ENCODE measurements at regions not wholly inside any gene's neighbourhood (a gene's known extent, or its start where the extent isn't known, plus 50 kb on each side); places are given as distances from the start of the nearest gene placed in this dataset.

DNA sequence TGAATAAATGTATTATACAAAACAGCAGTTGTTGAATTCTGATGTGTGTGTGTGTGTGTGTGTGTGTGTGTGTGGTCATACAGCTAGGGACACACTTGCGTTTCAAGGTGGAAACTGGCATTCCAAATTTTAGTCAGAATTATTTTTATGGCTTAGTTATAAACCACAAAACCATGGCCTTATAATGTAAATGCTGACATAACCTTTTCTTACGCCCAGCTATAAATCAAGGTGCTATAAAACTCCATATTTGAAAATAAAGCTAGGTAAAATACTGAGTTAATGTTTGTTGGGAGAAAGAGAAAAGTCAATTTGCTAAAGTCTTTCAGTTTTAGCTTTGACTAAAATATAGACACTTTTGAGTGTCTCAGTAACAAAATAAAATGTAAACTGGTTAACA, 345.1 kb upstream of the NR3C2 start:
- H3K4me3 ChIP-seq (replicated peaks in 1 of 3), result no peak overlapping the region
- intact Hi-C loops (cut with DNase I), result no loop called here
- peak overlapping the region; percentile 20 to 78 (median 53) for H3K27ac ChIP-seq
- 92% methylated on average over 2 of the region's 2 CpGs for WGBS, 2 donors
- no peaks in the 10 kb centered on the region for H3K36me3 ChIP-seq
- no peaks in the 10 kb centered on the region for H3K9me3 ChIP-seq
- H3K4me1 ChIP-seq, result peaks cover 14 to 19% of the 10 kb centered on the region in 2 donors
- DNase-seq, result no peak
- H3K27me3 ChIP-seq, result no peaks in the 10 kb centered on the region
- no peak for TF ChIP-seq POLR2A (IDR thresholded peaks at IDR 0.05)
- TF ChIP-seq, protein P1, sequence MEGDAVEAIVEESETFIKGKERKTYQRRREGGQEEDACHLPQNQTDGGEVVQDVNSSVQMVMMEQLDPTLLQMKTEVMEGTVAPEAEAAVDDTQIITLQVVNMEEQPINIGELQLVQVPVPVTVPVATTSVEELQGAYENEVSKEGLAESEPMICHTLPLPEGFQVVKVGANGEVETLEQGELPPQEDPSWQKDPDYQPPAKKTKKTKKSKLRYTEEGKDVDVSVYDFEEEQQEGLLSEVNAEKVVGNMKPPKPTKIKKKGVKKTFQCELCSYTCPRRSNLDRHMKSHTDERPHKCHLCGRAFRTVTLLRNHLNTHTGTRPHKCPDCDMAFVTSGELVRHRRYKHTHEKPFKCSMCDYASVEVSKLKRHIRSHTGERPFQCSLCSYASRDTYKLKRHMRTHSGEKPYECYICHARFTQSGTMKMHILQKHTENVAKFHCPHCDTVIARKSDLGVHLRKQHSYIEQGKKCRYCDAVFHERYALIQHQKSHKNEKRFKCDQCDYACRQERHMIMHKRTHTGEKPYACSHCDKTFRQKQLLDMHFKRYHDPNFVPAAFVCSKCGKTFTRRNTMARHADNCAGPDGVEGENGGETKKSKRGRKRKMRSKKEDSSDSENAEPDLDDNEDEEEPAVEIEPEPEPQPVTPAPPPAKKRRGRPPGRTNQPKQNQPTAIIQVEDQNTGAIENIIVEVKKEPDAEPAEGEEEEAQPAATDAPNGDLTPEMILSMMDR (IDR thresholded peaks at IDR 0.05), result no peak

DNA sequence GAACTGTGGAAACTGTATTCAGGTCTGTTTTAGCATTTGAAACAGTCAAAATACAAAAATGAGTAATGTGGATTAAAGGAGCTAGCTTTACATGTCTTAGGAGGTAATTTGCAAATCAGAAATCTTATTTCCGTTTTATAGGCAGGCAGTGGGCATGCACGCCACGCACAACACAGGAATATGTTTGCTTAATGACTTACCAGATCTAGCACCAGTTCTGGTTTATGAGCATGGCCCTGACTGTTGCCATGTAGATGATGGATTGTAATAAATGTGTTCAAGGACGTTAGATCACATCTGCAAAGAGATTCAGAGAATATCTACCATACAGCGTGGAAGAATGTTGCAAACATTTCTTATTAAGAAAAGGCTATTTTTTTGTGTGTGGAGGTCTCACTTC, 344.5 kb upstream of the NR3C2 start:
- no peak for DNase-seq
- no peak overlapping the region for H3K4me3 ChIP-seq (replicated peaks in 1 of 3)
- no peaks in the 10 kb centered on the region for H3K9me3 ChIP-seq
- intact Hi-C loops (cut with DNase I), result no loop called here
- no peak for TF ChIP-seq POLR2A (IDR thresholded peaks at IDR 0.05)
- TF ChIP-seq, protein P1 (IDR thresholded peaks at IDR 0.05), result no peak
- H3K27me3 ChIP-seq, result no peaks in the 10 kb centered on the region
- peaks cover 14 to 25% of the 10 kb centered on the region in 2 donors for H3K4me1 ChIP-seq
- 92 to 96% methylated on average over 5 of the region's 5 CpGs for WGBS, 2 donors
- no peak overlapping the region for H3K27ac ChIP-seq
- no peaks in the 10 kb centered on the region for H3K36me3 ChIP-seq

DNA sequence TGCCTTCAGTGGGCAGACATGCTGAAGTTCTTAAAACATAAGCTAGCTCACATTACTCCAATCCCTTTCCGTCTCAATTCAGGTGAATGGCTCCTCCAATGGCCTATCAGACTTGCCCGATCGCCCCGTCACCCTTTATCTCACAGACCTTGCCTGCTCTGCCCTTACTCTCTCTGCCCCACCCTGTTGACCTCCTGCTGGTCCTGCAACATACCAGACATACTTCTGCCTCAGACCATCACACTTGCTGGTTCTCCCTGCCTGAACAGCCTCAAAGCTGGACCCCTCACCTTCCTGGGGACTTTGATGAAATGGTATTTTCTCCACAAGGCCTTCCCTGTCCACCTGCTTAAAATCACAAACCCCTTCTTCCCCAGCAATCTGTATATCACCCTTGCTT, 340.1 kb upstream of the NR3C2 start:
- peak in 1 of 2 donors; percentile 29 for DNase-seq
- intact Hi-C loops (cut with DNase I), result no loop called here
- 91 to 93% methylated on average over 4 of the region's 4 CpGs for WGBS, 2 donors
- no peaks in the 10 kb centered on the region for H3K27me3 ChIP-seq
- no peak overlapping the region for H3K27ac ChIP-seq
- no peak overlapping the region for H3K4me3 ChIP-seq (replicated peaks in 1 of 3)
- H3K9me3 ChIP-seq, result no peaks in the 10 kb centered on the region
- peaks cover 10 to 15% of the 10 kb centered on the region in 2 donors for H3K4me1 ChIP-seq
- no peaks in the 10 kb centered on the region for H3K36me3 ChIP-seq
- no peak for TF ChIP-seq POLR2A (IDR thresholded peaks at IDR 0.05)
- TF ChIP-seq, protein P1 (IDR thresholded peaks at IDR 0.05), result no peak

DNA sequence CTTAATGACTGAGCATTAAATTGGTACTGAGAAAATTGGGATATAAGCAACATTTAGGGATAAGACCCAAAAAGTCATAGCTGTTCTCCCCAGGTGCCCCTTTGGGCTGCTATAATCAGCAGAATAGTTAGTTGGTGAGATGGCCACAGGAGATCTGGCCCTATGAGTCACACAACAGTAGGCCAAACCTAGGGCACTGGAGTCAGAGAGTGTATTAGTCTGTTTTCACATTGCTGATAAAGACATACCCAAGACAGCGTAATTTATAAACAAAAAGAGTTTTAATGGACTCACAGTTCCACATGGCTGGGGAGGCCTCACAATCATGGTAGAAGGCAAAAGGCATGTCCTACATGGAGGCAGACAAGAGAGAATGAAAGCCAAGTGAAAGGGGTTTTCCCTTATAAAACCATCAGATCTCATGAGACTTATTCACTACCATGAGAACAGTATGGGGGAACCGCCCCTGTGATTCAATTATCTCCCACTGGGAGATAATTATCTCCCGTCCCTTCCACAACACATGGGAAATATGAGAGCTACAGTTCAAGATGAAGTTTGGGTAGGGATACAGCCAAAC, 338.3 kb upstream of the NR3C2 start:
- Histone ChIP-seq H3K27me3 (no peaks in the 10 kb centered on the region), H3K4me3 (replicated peaks in 1 of 3) (no peak overlapping the region), H3K27ac (no peak overlapping the region), H3K36me3 (no peaks in the 10 kb centered on the region), H3K9me3 (no peaks in the 10 kb centered on the region), H3K4me1 (peaks cover 15 to 25% of the 10 kb centered on the region in 2 donors)
- intact Hi-C loops (cut with DNase I), result no loop called here
- TF ChIP-seq, protein P1 (IDR thresholded peaks at IDR 0.05), result no peak
- no peak for TF ChIP-seq POLR2A (IDR thresholded peaks at IDR 0.05)
- WGBS, 2 donors, result 88 to 90% methylated on average over 3 of the region's 3 CpGs
- DNase-seq, result no peak

DNA sequence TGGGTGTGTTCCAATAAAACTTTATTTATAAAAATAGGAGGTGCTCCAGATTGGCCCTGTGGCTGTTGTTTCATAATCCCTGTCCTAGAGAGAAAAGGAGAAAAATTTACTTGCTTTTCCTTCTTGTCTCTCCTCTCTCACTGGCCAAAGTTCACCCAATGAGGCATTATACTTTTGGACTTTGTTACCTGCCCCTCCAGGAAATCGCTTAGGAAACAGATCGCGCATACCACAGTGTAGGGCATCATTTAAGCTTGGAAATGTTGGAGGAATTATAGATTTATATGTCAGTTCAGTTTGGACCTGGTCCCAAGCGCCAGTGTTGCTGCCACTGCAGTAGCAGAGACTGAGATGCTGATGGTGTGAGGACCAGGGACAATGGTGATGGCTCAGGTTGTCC, 337.6 kb upstream of the NR3C2 start:
- no peak overlapping the region for H3K27ac ChIP-seq
- no peaks in the 10 kb centered on the region for H3K27me3 ChIP-seq
- TF ChIP-seq, protein P1 (IDR thresholded peaks at IDR 0.05), result no peak
- no peak for TF ChIP-seq POLR2A (IDR thresholded peaks at IDR 0.05)
- no peaks in the 10 kb centered on the region for H3K36me3 ChIP-seq
- DNase-seq, result no peak
- WGBS, 2 donors, result 96 to 97% methylated on average over 4 of the region's 4 CpGs
- H3K4me3 ChIP-seq (replicated peaks in 1 of 3), result no peak overlapping the region
- intact Hi-C loops (cut with DNase I), result no loop called here
- H3K4me1 ChIP-seq, result peaks cover 15 to 25% of the 10 kb centered on the region in 2 donors
- no peaks in the 10 kb centered on the region for H3K9me3 ChIP-seq
